Breast epithelium (tissue), 4 donors: ENCODE measurements at regions not wholly inside any gene's neighbourhood (a gene's known extent, or its start where the extent isn't known, plus 50 kb on each side); places are given as distances from the start of the nearest gene placed in this dataset.

ENCODE experiments used
- DNase-seq, 2 donors: peaks; one replicate each; pipeline ENCODE4 v3.0.0-alpha.2; 2019; ENCODE audit warnings: low spot score in 2 of 2
- H3K27ac ChIP-seq, 2 donors: fragments of 200-600 bp; sonication (generic) in 1 of 2; one replicate each; pipeline ENCODE4 v1.5.1; 2016 to 2019; ENCODE audit warnings: mild to moderate bottlenecking in 1 of 2
- H3K27me3 ChIP-seq, 2 donors: fragments of 200-600 bp; sonication (generic) in 1 of 2; one replicate each; pipeline versions ENCODE4 v1.5.1 to v1.6.0; 2017 to 2019; ENCODE audit warnings: control low read depth in 1 of 2, mild to moderate bottlenecking in 1 of 2
- H3K36me3 ChIP-seq: fragments of 200-600 bp; one replicate; pipeline ENCODE4 v1.5.1; 2019
- H3K4me1 ChIP-seq, 2 donors: fragments of 200-600 bp; sonication (generic); one replicate each; pipeline ENCODE4 v1.5.1; 2016 to 2019; ENCODE audit warnings: control low read depth in 1 of 2
- H3K4me3 ChIP-seq, 3 donors: fragments of 200-600 bp; sonication (generic); 1 replicate in 2 of 3; 2 replicates in 1 of 3; pipeline ENCODE4 v1.5.1; 2016 to 2019; ENCODE audit warnings: mild to moderate bottlenecking in 3 of 3, moderate library complexity in 2 of 3
- H3K9me3 ChIP-seq, 2 donors: fragments of 200-600 bp; sonication (generic) in 1 of 2; one replicate each; pipeline ENCODE4 v1.5.1; 2016 to 2019; ENCODE audit warnings: control low read depth in 1 of 2
- POLR2A ChIP-seq: fragments of 450-650 bp; IDR thresholded peaks from one replicate; pipeline ENCODE4 v1.6.1; 2016; ENCODE audit warnings: antibody characterized with exemption, mild to moderate bottlenecking, moderate library complexity
- POLR2AphosphoS5 ChIP-seq, 3 donors: sonication (generic); formaldehyde crosslinking; IDR thresholded peaks; one replicate each; pipeline ENCODE4 v1.6.1; 2017; ENCODE audit warnings: antibody characterized with exemption in 3 of 3
- intact Hi-C: fragments of 100-400 bp; cut with DNase I; formaldehyde crosslinking; loops from one replicate; pipeline ENCODE4 v1.15.1; 2023; ENCODE audit warnings: low total_unique reads
- TF ChIP-seq, protein P1 (sequence below), 3 donors: fragments of 450-650 bp; IDR thresholded peaks; one replicate each; pipeline ENCODE4 v1.5.1; 2016 to 2017; ENCODE audit warnings: antibody characterized with exemption in 3 of 3, mild to moderate bottlenecking in 3 of 3, moderate library complexity in 3 of 3

DNA sequence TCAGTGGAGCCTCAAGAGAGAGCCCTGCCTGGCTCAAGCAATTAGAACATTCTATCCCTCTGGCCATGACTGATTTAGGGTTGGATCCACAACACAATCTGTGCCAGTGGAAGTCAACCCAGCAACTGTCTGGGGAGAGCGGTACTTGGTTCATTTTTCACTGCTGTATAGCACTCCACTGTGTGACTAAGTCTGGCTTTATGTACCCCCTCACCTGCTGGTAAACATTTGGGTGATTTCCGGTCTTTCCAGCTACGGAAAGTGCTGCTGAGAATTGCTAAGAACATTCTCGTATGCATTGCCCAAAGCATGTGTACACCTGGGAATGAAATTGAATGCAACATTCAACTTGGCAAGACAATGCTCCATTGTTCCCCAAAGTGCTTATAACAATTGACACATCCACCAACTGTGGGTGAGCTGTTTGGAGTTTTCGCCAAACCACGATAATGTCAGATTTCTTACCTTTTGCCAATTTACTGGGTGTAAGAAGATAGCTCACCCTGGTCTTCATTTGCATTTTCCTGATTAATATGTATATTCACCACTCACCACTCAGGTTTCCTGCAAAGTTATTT, 63.5 kb upstream of the MED9 start:
- TF ChIP-seq, protein P1, sequence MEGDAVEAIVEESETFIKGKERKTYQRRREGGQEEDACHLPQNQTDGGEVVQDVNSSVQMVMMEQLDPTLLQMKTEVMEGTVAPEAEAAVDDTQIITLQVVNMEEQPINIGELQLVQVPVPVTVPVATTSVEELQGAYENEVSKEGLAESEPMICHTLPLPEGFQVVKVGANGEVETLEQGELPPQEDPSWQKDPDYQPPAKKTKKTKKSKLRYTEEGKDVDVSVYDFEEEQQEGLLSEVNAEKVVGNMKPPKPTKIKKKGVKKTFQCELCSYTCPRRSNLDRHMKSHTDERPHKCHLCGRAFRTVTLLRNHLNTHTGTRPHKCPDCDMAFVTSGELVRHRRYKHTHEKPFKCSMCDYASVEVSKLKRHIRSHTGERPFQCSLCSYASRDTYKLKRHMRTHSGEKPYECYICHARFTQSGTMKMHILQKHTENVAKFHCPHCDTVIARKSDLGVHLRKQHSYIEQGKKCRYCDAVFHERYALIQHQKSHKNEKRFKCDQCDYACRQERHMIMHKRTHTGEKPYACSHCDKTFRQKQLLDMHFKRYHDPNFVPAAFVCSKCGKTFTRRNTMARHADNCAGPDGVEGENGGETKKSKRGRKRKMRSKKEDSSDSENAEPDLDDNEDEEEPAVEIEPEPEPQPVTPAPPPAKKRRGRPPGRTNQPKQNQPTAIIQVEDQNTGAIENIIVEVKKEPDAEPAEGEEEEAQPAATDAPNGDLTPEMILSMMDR (IDR thresholded peaks at IDR 0.05), result no peak
- peak in 1 of 3 donors; percentile 41 for TF ChIP-seq POLR2AphosphoS5 (IDR thresholded peaks at IDR 0.05)
- no peak for TF ChIP-seq POLR2A
- Histone ChIP-seq H3K27me3 (no peaks in the 10 kb centered on the region), H3K4me1 (peaks cover 0 to 8% of the 10 kb centered on the region in 2 donors), H3K36me3 (no peaks in the 10 kb centered on the region), H3K27ac (peak overlapping the region; percentile 89 to 95), H3K4me3 (peak overlapping the region in 2 of 3 donors; percentile 47 to 54), H3K9me3 (no peaks in the 10 kb centered on the region)
- peak in 1 of 2 donors; percentile 66 for DNase-seq
- intact Hi-C loops, result no loop called here

DNA sequence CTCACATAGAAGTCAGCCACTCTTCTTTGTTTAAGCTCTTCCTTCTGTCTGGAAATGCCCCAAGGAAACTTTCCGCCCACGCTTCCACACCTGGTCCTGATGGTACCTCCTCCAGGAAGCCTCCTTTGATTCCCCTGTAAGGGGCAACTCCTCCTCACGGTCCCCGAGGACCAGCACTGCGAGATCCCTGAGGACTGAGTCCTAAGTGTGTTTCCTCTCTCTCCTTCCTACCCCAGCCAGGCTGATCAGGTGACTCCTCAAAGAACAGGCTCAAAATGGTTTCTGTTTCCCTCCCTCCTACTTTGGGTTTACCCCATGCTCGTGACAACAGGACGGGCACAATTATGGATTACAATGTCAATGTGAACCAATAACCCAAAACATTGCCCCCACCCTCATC, 63.0 kb upstream of the MED9 start:
- no peak for TF ChIP-seq POLR2AphosphoS5 (IDR thresholded peaks at IDR 0.05)
- peak in 1 of 2 donors; percentile 68 for DNase-seq
- Histone ChIP-seq H3K27ac (peak overlapping the region; percentile 89 to 95), H3K9me3 (no peaks in the 10 kb centered on the region), H3K27me3 (no peaks in the 10 kb centered on the region), H3K4me3 (peak overlapping the region; percentile 36 to 54 (median 47)), H3K4me1 (peaks cover 0 to 8% of the 10 kb centered on the region in 2 donors), H3K36me3 (no peaks in the 10 kb centered on the region)
- intact Hi-C loops, result no loop called here

DNA sequence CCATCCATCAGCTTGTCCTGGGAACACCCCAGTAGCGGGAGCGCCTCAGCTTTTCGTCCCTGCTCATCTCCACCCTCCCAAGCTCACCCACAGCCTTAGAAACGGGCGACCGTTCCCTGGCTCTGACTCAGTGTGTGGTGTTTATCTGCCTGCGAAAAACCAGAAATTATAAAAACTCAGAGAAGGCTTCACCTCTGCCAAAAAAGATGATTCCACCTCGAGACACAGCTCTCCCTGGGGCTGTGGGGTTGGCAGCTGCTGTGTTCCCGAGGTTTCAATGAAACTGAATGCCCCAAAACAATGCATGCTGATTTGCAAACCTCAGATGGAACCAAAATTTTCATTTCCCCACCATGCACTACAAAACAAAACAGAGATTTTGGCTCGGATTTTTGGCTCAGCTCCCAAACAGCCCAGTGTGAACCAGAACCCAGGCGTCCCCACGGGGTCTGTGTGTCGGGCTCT, 62.4 kb upstream of the MED9 start:
- DNase-seq, result peak in 1 of 2 donors; percentile 76
- TF ChIP-seq POLR2A (no peak), POLR2AphosphoS5 (IDR thresholded peaks at IDR 0.05) (peak; percentile 11 to 64 (median 14))
- Histone ChIP-seq H3K36me3 (no peaks in the 10 kb centered on the region), H3K9me3 (no peaks in the 10 kb centered on the region), H3K4me1 (peaks cover 0 to 8% of the 10 kb centered on the region in 2 donors), H3K27me3 (no peaks in the 10 kb centered on the region), H3K4me3 (peak overlapping the region; percentile 36 to 54 (median 47)), H3K27ac (peak overlapping the region; percentile 89 to 95)
- intact Hi-C loops, result no loop called here

DNA sequence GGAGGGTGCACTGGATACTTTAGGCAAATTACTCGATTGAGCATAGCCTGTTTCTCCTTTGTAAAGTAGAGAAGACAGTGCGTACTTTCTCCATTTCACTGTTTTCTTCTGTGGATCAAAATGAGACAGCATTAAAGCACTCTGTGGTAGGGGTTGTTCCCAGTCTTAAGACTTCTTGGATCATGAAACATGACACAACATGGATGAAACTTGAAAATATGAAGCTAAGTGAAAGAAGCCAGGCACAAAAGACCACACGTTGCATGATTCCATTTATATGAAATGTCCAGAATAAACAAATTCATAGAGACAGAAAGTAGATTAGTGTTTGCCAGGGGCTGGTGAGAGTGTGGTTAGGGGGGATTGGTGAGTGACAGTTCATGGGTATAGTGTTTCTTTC, 61.8 kb upstream of the MED9 start:
- no peaks in the 10 kb centered on the region for H3K9me3 ChIP-seq
- H3K27me3 ChIP-seq, result no peaks in the 10 kb centered on the region
- peak overlapping the region; percentile 89 to 95 for H3K27ac ChIP-seq
- H3K36me3 ChIP-seq, result no peaks in the 10 kb centered on the region
- intact Hi-C loops, result no loop called here
- H3K4me3 ChIP-seq, result peak overlapping the region in 1 of 3 donors; percentile 36
- DNase-seq, result no peak
- peaks cover 0 to 8% of the 10 kb centered on the region in 2 donors for H3K4me1 ChIP-seq
- TF ChIP-seq POLR2A (no peak), POLR2AphosphoS5 (IDR thresholded peaks at IDR 0.05) (no peak)
- TF ChIP-seq, protein P1 (IDR thresholded peaks at IDR 0.05), result no peak

DNA sequence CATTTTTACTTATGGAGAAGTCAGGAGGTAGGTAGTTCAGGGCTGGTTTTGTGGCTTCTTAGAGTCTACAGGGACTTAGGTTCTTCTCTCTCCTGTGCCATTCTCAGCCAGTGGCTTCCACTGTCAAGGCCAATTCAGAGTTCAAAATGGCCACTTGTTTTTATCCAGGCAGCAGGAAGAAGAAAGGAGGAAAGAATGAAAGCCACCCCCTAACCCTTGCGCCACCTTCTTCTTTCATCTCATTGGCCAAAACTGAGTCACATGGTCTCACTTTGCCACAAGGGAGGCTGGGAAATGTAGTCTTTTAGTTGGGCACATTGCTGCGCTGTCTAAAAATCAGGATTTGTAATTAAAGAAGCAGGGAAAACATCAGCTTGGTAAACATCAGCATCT, 60.8 kb upstream of the MED9 start:
- intact Hi-C loops, result no loop called here
- H3K4me1 ChIP-seq, result peaks cover 0 to 8% of the 10 kb centered on the region in 2 donors
- H3K36me3 ChIP-seq, result no peaks in the 10 kb centered on the region
- H3K4me3 ChIP-seq, result no peak overlapping the region
- no peaks in the 10 kb centered on the region for H3K9me3 ChIP-seq
- H3K27me3 ChIP-seq, result no peaks in the 10 kb centered on the region
- H3K27ac ChIP-seq, result peak overlapping the region; percentile 89 to 95
- DNase-seq, result no peak
- TF ChIP-seq, protein P1 (IDR thresholded peaks at IDR 0.05), result no peak
- no peak for TF ChIP-seq POLR2A
- TF ChIP-seq POLR2AphosphoS5 (IDR thresholded peaks at IDR 0.05), result no peak

DNA sequence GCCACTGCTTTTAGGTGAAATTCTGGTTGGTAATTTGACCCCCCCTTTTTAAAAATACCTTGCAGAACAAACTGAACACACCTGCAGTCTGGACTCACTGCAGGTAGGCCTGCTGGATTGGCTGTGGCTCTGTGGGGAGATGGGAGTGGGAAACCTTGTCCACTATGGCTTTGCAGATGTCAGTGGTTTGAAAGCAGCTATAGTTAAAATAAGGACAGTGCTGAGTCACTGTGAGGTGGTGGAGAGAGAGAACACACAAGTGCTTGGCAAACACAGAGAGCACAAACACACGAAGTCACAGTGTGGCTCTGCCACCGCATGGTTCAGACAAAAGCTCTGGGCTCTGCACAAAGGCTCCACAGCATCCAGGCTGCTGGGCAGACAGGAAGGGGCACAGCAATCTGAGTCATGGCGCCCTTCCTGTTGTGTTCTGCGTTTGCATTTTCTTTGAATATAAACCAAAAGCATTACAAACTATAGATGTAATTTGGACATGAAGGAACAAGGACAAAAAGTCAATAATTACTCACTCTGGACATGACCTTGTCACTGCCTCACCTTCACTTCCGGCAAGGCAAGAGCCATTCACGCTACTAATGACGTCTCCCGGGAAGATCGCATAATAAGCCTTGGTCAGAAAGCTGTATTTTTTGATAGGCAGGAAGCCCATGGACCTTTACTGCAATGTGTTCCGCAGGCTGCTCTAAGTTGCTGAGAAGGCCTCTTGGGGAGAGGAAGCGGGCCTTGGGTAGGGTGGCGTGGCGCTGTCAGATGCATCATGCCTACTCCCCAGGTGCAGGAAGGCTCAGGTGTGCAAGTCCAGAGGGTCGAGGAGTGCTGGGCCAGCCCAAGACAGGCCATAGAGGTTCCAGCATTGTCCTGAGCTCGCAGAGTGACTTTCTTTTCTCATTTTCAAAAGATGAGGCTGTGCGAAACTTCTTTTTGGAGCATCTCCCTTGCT, 60.1 kb upstream of the MED9 start:
- Histone ChIP-seq H3K4me3 (no peak overlapping the region), H3K36me3 (no peaks in the 10 kb centered on the region), H3K9me3 (no peaks in the 10 kb centered on the region), H3K27me3 (no peaks in the 10 kb centered on the region), H3K27ac (peak overlapping the region; percentile 89 to 95), H3K4me1 (peaks cover 0 to 8% of the 10 kb centered on the region in 2 donors)
- intact Hi-C loops, result no loop called here
- no peak for DNase-seq
- TF ChIP-seq POLR2A (no peak), POLR2AphosphoS5 (IDR thresholded peaks at IDR 0.05) (peak in 1 of 3 donors; percentile 25)
- TF ChIP-seq, protein P1 (IDR thresholded peaks at IDR 0.05), result no peak
